GM12872 (cell line): ENCODE measurements at regions not wholly inside any gene's neighbourhood (a gene's known extent, or its start where the extent isn't known, plus 50 kb on each side); places are given as distances from the start of the nearest gene placed in this dataset.

Source experiments
- TF ChIP-seq, protein P1 (sequence below): IDR thresholded peaks from 3 replicates; pipeline ENCODE4 v1.5.1; 2011; ENCODE audit warnings: low read depth, mild to moderate bottlenecking, low read length, moderate library complexity; ENCODE audit not compliant: insufficient read depth

DNA sequence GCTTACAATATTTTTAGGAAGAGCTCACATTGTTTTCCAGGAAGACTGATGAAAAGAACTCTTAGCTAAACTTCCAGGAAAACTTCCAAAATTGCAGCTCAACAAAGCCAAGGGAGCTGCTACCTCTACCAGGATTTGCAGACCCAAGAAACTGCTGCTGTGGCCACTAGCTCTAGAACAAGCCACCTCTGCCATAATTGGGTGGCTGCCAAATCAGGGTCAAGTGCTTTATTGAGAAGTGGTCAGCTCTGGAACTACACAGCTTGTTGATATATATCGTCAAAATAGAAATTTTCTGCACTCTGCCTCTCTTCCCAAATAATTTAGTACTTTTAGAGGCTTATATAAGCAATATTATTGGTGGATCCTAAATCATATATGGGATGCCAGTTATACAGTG, 371.8 kb upstream of the CHORDC1 start:
- TF ChIP-seq, protein P1, sequence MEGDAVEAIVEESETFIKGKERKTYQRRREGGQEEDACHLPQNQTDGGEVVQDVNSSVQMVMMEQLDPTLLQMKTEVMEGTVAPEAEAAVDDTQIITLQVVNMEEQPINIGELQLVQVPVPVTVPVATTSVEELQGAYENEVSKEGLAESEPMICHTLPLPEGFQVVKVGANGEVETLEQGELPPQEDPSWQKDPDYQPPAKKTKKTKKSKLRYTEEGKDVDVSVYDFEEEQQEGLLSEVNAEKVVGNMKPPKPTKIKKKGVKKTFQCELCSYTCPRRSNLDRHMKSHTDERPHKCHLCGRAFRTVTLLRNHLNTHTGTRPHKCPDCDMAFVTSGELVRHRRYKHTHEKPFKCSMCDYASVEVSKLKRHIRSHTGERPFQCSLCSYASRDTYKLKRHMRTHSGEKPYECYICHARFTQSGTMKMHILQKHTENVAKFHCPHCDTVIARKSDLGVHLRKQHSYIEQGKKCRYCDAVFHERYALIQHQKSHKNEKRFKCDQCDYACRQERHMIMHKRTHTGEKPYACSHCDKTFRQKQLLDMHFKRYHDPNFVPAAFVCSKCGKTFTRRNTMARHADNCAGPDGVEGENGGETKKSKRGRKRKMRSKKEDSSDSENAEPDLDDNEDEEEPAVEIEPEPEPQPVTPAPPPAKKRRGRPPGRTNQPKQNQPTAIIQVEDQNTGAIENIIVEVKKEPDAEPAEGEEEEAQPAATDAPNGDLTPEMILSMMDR: no peak

- TF ChIP-seq, protein P1: no peak
These were observed 370.2 kb upstream of the CHORDC1 start for GRCh38 chr11:90593099-90593498.

DNA sequence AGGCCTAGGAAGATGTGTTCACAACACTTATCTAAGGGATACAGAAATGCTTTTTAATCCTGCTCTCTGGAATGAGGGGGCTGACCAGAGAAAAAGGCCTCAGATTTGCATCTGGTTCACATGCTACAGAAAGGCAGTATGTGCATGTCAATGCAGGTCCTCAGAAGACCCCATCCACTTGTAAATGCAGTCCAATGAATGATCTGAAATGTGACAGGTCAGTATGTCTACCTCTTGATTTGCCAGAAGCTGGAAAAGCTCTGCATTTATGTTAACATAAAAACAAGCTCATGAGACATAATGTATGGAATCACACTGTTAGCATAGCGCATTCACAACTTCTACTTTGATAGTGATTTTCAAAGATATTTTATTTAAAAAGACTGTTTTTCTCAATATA, 367.4 kb upstream of the CHORDC1 start:
- TF ChIP-seq, protein P1: no peak

GRCh38 chr11:90589735-90590134, 366.9 kb upstream of the CHORDC1 start:
- TF ChIP-seq, protein P1: no peak

DNA sequence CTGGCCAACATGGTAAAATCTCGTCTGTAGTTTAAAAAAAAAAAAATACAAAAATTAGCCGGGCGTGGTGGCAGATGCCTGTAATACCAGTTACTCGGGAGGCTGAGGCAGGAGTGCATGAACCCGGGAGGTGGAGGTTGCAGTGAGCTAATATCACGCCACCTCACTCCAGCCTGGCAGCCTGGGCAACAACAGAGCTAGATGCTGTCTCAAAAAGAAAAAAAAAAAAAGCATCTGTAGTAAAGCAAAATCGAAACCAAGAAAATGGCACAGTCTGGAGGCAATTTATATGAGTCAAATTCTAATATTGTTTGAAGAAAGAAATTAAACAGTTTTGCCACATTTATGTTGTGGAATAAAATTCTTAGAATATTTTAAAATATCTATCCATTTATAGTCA, 365.0 kb upstream of the CHORDC1 start:
- TF ChIP-seq, protein P1: no peak

- TF ChIP-seq, protein P1: no peak
These were observed 362.6 kb upstream of the CHORDC1 start for GRCh38 chr11:90585491-90585890.

GRCh38 chr11:90564531-90564930, 341.7 kb upstream of the CHORDC1 start:
- TF ChIP-seq, protein P1: no peak
